CD4-positive, alpha-beta T cell treated with Interleukin-1 beta for 1 hour (primary cell): ENCODE measurements at regions not wholly inside any gene's neighbourhood (a gene's known extent, or its start where the extent isn't known, plus 50 kb on each side); places are given as distances from the start of the nearest gene placed in this dataset.
A peak's percentile ranks its signal among the peaks of the same experiment; 100 is the strongest.

Experiments
- DNase-seq, 2 donors: peaks; one replicate each; pipeline ENCODE4 v3.0.0-alpha.2; 2020 to 2022

DNA sequence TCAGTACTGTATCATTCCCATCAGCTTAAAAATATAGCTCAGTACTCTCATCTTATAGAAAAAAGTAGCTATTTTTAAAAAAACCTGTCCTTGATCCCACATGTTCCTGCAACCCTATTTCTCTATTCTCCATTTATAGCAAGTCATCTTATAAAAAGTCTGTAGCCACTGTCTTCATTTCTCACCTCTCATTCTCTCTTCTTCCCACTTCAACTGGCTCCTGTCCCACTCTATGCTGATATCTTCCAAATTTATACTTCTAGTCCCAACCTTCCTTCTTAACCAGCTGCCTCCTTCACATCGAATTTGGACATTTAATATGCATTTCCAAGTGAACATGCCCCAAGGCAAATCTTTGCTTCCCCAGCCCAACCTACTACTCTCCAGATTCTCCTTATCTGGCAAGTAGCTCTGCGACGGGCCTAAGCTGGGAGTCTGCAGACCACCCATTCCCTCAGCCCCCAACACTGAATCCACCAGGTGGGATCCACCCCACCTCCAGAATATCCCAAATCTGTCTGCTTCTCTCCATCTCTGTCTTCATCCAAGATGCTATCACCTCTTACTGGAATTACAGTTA lies 52.0 kb upstream of the TANC2 start:
- DNase-seq: no peak

DNA sequence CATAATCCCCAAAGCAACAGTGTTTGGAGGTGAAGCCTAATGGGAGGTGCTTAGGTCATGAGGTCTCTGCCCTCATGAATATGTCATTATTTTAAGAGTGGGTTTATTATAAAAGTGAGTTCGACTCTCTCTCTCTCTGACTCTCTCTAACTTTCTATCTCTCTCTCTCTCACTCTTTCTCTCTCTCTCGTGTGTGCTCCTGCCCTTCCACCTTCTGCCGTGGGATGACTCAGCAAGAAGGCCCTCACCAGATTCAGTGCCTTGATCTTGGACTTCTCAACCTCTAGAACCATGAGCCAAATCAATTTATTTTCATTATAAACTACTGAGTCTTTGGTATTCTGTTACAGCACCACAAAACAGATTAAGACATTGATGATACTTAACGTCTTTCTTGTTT lies 53.7 kb upstream of the TANC2 start:
- DNase-seq: no peak

DNA sequence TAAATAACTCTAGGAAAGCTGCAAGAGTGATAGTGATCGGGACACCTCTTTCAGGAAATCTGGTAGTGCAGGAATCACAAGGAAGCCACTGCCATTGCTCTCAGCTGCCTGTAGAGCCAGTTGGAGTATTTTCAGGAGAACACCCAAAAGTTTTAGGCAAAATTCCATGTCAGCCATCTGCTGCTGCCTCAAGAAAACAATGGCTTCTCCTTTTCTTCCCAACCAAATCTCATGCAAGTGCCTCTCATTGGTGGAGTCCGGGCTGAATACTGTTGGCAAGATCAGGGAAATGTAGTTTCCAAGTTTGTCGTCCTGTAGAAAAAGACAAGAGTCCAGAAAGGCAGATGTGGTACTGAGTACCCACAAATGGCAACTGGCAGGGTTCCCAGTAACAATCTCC lies 54.9 kb upstream of the TANC2 start:
- DNase-seq: no peak

DNA sequence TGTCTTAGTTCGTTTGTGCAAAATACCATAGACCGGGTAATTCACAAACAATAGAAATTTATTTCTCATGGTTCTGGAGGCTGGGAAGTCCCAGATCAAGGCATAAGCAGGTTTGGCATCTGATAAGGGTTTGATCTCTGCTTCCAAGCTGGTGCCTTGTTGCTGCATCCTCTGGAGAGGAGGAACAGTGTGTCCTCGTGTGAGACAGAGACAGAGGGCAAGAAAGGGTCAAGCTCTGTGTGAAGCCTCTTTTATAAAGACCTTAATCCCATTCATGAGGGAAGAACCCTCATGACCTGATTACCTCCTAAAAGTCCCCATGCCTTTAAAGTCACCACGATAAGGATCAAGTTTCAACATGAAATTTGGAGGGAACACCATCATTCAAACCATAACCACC lies 55.8 kb upstream of the TANC2 start:
- no peak for DNase-seq

DNA sequence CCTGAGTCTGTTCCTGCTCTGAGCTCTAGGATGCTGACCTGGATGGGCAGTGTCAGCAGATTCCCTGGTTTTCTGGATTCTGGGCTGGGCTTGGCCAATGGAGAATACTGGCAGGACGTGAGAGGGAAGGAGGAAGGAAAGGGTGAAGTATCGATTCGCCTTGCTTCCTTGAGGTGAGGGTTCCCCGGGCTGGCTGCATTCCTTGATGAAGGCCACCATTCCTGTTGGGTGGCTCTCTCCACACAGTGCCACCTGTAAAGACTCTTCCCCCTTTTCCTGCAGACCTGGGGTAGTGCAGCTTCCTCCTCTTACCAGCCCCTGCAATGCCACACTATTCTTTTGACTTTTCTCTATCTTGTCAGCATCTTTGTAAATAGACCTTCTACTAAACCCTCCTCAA lies 58.1 kb upstream of the TANC2 start:
- no peak for DNase-seq

- no peak for DNase-seq
These were observed 59.2 kb upstream of the TANC2 start for GRCh38 chr17:62906881-62907280.

- DNase-seq: no peak
These were observed 60.8 kb upstream of the TANC2 start for GRCh38 chr17:62905233-62905632.

DNA sequence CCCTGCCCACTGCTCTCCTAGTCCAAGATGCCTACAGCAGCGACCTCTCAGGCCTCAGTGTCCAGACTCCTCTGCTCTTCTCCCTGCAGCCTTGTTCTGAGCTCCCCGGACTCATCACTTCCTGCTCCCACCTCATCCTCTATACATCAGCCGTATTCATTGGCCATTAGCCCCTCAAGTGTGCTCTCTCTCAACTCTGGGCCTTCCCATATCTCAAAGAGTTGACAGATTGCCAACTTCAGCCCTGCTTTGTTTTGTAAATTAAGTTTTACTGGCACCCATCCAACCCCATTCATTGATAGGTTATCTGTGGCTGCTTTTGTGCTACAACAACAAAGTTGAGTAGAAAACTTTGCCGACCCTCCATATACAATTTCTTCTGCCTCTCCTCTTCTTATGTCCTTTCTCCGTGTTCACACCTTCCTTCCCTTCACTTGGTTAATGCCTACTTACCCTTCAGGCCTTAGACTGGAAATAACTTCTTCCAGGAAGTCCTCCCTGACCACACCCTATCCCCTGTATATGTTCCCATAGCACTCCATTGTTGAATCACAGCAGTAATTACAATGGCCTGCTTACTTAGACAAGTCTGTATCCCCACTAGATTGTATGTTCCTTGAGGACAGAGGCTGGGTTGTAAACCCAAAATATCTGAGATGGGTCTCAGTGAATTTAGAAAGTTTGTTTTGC lies 63.4 kb upstream of the TANC2 start:
- DNase-seq: no peak

DNA sequence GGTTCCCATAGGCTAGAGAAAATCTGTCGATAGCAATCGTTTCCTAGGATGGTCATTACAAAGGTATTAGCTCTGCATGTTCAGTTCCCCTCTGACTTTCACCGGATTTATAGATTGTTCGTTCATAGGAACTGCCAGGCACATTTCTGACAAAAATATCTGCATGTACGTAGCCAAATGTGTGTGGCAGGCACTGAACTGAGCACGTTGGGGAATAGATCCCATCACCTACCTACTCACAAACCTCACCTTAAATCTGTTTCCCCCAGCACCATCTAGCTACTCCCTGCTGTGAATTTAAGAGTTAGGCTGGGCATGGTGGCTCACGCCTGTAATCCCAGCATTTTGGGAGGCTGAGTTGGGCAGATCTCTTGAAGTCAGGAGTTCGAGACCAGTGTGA lies 64.5 kb upstream of the TANC2 start:
- DNase-seq: no peak

DNA sequence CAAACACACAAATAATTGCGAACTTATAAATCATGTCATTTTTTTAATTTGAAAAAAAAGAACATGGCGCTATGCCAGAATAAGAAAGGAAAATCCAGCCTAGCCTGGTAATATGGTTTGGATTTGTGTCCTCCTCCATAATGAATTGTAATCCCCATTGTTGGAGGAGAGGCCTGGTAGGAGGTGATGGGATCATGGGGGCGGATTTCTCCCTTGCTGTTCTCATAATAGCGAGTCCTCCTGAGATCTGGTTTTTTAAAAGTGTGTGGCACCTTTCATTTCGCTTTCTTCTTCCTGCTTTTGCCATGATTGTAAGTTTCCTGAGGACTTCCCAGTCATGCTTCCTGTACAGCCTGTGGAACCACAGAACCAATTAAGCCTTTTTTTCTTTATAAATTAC lies 65.9 kb upstream of the TANC2 start:
- no peak for DNase-seq

DNA sequence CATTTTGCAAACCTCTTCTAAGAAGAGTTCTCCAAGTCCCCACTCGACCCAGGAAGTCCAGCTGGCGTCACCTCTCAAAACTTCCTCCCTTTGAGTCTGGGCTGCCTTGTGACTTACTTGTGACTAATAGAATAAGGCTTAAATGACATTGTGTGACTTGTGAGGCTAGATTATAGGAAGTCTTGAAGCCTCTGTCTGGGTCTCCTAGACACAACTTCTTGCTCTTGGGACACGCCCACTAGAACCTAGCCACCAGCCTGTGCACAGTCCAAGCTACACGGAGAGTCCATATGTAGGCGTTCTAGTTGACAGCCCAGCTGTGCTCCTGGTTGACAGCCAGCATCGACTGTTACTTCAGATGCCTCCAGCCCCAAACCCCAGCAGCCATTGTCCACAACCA lies 66.7 kb upstream of the TANC2 start:
- peak in 1 of 2 donors; percentile 43 for DNase-seq

- DNase-seq: no peak
These were observed 67.7 kb upstream of the TANC2 start for GRCh38 chr17:62898239-62898864.

- DNase-seq: no peak
These were observed 68.3 kb upstream of the TANC2 start for GRCh38 chr17:62897706-62898105.

GRCh38 chr17:62895320-62896301 lies 70.4 kb upstream of the TANC2 start:
- DNase-seq: no peak

- DNase-seq: peak; percentile 16 to 58
These were observed 73.1 kb upstream of the TANC2 start for GRCh38 chr17:62892870-62893338.

- DNase-seq: no peak
These were observed 73.9 kb upstream of the TANC2 start for GRCh38 chr17:62892061-62892675.

DNA sequence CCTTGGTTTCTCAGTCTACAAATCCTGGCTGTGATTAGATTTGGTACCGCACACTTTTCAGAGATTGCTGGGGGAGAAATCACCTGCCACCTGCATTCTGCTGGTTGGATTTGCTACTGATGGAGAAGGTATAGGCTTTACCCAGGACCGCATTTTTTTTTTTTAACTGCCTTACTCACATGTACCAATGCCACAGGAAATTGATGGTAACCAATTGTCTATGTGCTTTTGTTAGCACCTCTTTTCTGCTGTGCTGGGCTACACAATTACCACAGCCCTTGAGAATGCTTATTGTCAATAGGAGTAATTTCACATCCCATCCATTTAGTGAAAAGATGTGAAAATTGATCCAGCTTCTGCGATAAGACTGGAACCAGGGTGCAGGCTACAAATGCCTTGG lies 74.4 kb upstream of the TANC2 start:
- no peak for DNase-seq

DNA sequence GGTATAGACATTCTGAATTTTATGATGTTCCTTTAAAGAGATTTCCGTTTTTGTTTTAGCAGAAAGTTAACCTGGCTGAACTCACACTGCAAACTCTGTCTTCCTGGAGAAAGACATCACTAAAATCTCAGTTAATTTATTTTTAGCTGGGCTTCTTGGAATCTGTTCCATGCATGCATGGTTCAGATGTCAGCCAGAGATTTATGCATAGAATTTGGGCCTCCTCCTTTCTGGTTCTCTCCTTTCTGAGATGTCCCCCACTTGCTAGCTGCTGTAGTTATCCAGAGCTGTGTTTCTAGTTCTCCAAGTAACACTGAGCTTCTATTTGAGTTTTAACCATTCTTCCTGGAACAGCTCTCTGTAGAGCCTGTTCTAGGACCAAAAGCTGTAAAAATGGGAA lies 77.3 kb upstream of the TANC2 start:
- DNase-seq: no peak

DNA sequence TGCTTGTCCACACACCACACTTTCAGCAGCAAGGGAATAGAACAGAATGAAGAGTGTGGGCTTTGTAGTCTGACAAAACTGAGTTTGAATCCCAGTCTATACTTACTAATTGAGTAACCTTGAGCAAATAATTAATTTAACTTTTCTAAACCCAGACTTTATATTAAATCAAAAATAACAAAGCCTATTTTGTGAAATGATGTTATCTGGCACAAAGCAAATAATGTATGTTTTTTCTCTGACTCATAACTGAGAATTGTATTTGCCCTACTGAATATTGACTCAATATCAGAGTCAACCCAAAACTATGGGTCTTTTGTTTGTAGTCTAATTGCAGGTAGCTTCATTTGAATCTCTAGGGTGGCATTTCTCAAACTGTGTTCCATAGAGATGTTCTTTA lies 77.9 kb upstream of the TANC2 start:
- DNase-seq: no peak

GRCh38 chr17:62887437-62887836 lies 78.6 kb upstream of the TANC2 start:
- DNase-seq: no peak

DNA sequence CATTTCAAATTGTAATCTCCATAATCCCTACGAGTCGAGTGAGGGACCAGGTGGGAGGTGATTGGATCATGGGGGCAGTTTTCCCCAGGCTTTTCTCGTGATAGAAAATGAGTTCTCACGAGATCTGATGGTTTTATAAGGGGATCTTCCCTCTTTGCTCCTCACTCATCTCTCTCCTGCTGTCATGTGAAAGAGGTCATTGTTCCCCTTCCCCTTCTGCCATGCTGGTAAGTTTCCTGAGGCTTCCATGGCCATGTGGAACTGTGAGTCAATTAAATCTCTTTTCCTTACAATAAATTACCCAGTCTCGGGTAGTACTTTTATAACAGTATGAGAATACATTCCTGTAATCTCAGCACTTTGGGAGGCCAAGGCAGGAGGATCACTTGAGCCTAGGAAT lies 76.7 kb upstream of the MARCHF10 start:
- DNase-seq: no peak

GRCh38 chr17:62882878-62883277 lies 74.8 kb upstream of the MARCHF10 start:
- DNase-seq: no peak

DNA sequence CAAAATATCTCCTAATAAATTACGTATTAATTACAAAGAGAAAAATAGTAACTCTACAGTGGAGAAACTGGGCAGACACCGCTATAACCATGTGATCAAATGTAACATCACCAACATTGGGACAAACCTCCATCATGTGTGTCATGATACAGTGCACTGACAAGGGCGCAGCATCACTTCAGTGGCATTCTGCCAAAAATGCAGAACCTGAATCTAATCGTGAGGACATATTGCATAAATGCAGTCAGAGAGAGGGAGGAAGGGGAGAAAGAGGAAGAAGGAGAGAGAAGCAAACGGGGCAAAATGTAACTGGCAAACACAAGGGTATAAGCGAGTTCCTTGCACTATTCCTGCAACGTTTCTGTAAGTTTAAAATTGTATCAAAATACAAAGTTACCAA lies 74.2 kb upstream of the MARCHF10 start:
- peak in 1 of 2 donors; percentile 56 for DNase-seq
